ENCODE measurements at regions not wholly inside any gene's neighbourhood (a gene's known extent, or its start where the extent isn't known, plus 50 kb on each side); places are given as distances from the start of the nearest gene placed in this dataset.

- H3K27me3 ChIP-seq (ENCODE audit: insufficient read depth), result no peaks in the 10 kb centered on the region
- no peaks in the 10 kb centered on the region for H4K20me1 ChIP-seq (ENCODE audit: insufficient read depth)
- H2AFZ ChIP-seq (ENCODE audit: low read depth), result no peak overlapping the region
- POLR2A ChIA-PET, result no interaction called here
- H3K9ac ChIP-seq, result no peak overlapping the region
- no peaks in the 10 kb centered on the region for H3K36me3 ChIP-seq (replicated peaks in 1 of 2; ENCODE audit: control insufficient read depth in 1 of 2, insufficient read depth in 2 of 2, low read length in 1 of 2)
- H3K79me2 ChIP-seq (ENCODE audit: insufficient read depth), result no peaks in the 10 kb centered on the region
- H3K9me2 ChIP-seq, result no peaks in the 10 kb centered on the region
- H3K27ac ChIP-seq (ENCODE audit: low read depth in 2 of 2, low read length in 1 of 2), result no peak overlapping the region
- H3K9me3 ChIP-seq, result no peaks in the 10 kb centered on the region; the same call in 1 of the 2 replicates
- TF ChIP-seq MEF2A (IDR thresholded peaks at IDR 0.05; ENCODE audit: borderline replicate concordance, low read depth) (no peak), CHD2 (IDR thresholded peaks at IDR 0.05; ENCODE audit: low read length, partially characterized antibody) (no peak), TEAD4 (IDR thresholded peaks at IDR 0.05; ENCODE audit: borderline replicate concordance, insufficient read depth) (no peak), RAD21 (IDR thresholded peaks at IDR 0.05; ENCODE audit: low read length) (no peak), ZBTB33 (IDR thresholded peaks at IDR 0.05; ENCODE audit: borderline replicate concordance, low read depth) (no peak), IRF3 (IDR thresholded peaks at IDR 0.05; ENCODE audit: low read depth, low read length) (no peak), ELF1 (IDR thresholded peaks at IDR 0.05) (no peak)
- TF ChIP-seq, protein P1, sequence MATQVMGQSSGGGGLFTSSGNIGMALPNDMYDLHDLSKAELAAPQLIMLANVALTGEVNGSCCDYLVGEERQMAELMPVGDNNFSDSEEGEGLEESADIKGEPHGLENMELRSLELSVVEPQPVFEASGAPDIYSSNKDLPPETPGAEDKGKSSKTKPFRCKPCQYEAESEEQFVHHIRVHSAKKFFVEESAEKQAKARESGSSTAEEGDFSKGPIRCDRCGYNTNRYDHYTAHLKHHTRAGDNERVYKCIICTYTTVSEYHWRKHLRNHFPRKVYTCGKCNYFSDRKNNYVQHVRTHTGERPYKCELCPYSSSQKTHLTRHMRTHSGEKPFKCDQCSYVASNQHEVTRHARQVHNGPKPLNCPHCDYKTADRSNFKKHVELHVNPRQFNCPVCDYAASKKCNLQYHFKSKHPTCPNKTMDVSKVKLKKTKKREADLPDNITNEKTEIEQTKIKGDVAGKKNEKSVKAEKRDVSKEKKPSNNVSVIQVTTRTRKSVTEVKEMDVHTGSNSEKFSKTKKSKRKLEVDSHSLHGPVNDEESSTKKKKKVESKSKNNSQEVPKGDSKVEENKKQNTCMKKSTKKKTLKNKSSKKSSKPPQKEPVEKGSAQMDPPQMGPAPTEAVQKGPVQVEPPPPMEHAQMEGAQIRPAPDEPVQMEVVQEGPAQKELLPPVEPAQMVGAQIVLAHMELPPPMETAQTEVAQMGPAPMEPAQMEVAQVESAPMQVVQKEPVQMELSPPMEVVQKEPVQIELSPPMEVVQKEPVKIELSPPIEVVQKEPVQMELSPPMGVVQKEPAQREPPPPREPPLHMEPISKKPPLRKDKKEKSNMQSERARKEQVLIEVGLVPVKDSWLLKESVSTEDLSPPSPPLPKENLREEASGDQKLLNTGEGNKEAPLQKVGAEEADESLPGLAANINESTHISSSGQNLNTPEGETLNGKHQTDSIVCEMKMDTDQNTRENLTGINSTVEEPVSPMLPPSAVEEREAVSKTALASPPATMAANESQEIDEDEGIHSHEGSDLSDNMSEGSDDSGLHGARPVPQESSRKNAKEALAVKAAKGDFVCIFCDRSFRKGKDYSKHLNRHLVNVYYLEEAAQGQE (IDR thresholded peaks at IDR 0.05; ENCODE audit: low read depth, low read length), result no peak
- no peaks in the 10 kb centered on the region for H3F3A ChIP-seq (replicated peaks; ENCODE audit: insufficient read depth)
- no peaks in the 10 kb centered on the region for H3K4me1 ChIP-seq (ENCODE audit: control insufficient read depth in 1 of 2, insufficient read depth in 2 of 2, low read depth in 1 of 2, low read length in 1 of 2)
- DNase-seq, result no peak
- no peak overlapping the region for H3K4me2 ChIP-seq
- CTCF ChIA-PET, result no interaction called here
- no peak overlapping the region for H3K4me3 ChIP-seq (ENCODE audit: low read depth in 2 of 2, low read length in 1 of 2)
Measured at GRCh38 chr4:58760737-58761136, 1650.6 kb upstream of the IGFBP7 start.

DNA sequence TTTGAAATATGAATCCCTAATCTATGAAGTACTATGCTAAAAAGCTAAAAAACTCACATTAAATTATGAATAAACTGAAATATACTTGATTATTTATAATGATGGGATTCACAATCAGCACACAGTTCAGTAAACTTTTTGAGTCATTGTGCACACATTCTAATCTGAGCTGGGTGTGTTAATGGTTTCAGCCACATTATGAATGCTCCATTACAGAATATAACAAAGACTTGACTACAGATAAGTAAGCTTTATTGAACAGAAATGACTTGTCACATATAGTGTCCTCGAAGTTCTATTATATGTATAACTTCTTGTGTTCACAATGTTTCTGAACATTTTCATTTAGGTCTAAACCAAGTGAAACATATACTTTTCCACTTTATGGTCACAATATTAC, 1649.9 kb upstream of the IGFBP7 start:
- DNase-seq, result no peak
- H3K36me3 ChIP-seq (replicated peaks in 1 of 2; ENCODE audit: control insufficient read depth in 1 of 2, insufficient read depth in 2 of 2, low read length in 1 of 2), result no peaks in the 10 kb centered on the region
- H2AFZ ChIP-seq (ENCODE audit: low read depth), result no peak overlapping the region
- no peaks in the 10 kb centered on the region for H3K79me2 ChIP-seq (ENCODE audit: insufficient read depth)
- ChIA-PET POLR2A (no interaction called here), CTCF (no interaction called here)
- 7% methylated on average over 1 of the region's 1 CpG for WGBS (ENCODE audit: low lambda C conversion rate)
- H4K20me1 ChIP-seq (ENCODE audit: insufficient read depth), result no peaks in the 10 kb centered on the region
- no peaks in the 10 kb centered on the region for H3K4me1 ChIP-seq (ENCODE audit: control insufficient read depth in 1 of 2, insufficient read depth in 2 of 2, low read depth in 1 of 2, low read length in 1 of 2)
- TF ChIP-seq MXI1 (IDR thresholded peaks at IDR 0.05; ENCODE audit: low read depth, low read length) (no peak), ZBTB33 (IDR thresholded peaks at IDR 0.05; ENCODE audit: borderline replicate concordance, low read depth) (no peak)
- no peak overlapping the region for H3K4me3 ChIP-seq (ENCODE audit: low read depth in 2 of 2, low read length in 1 of 2)
- H3K27me3 ChIP-seq (ENCODE audit: insufficient read depth), result no peaks in the 10 kb centered on the region
- no peaks in the 10 kb centered on the region for H3F3A ChIP-seq (replicated peaks; ENCODE audit: insufficient read depth)
- no peaks in the 10 kb centered on the region; the same call in 1 of the 2 replicates for H3K9me3 ChIP-seq
- no peak overlapping the region for H3K27ac ChIP-seq (ENCODE audit: low read depth in 2 of 2, low read length in 1 of 2)
- H3K9me2 ChIP-seq, result no peaks in the 10 kb centered on the region
- no peak overlapping the region for H3K9ac ChIP-seq
- H3K4me2 ChIP-seq, result no peak overlapping the region

Data from SK-N-SH (cell line).